OCI-LY3 (cell line): ENCODE measurements at regions not wholly inside any gene's neighbourhood (a gene's known extent, or its start where the extent isn't known, plus 50 kb on each side); places are given as distances from the start of the nearest gene placed in this dataset.

Experiments
- EZH2phosphoT487 ChIP-seq: fragments of 200-600 bp; shearing (Covaris generic); IDR thresholded peaks from 2 replicates; pipeline ENCODE4 v1.6.1; 2018; ENCODE audit warnings: antibody characterized with exemption, mixed run types, low read depth
- TF ChIP-seq, protein P1 (sequence below): fragments of 200-600, 300-600 bp; sonication (generic); IDR thresholded peaks from 2 replicates; pipeline ENCODE4 v1.5.1; 2014; ENCODE audit warnings: antibody characterized with exemption, low read length, low read depth

DNA sequence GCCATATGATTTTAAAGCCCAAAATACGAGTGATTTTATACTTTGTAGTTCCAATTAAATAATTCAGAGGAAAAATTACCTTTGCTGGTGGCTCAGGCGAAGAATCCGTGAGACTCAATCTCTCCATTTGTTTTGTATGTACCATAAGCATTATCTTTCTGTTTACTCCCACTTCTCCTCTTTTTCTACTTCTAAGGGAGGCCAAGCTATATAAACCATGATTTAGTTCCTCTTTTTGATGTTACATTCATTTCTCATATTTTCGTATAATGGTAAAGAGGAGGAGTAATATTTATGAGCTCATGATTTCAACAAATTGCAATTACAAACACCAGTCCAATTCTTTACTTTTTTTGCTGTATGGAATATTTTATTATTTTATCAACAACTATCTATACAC, 50.6 kb upstream of the TES start:
- TF ChIP-seq EZH2phosphoT487, result no peak
- TF ChIP-seq, protein P1, sequence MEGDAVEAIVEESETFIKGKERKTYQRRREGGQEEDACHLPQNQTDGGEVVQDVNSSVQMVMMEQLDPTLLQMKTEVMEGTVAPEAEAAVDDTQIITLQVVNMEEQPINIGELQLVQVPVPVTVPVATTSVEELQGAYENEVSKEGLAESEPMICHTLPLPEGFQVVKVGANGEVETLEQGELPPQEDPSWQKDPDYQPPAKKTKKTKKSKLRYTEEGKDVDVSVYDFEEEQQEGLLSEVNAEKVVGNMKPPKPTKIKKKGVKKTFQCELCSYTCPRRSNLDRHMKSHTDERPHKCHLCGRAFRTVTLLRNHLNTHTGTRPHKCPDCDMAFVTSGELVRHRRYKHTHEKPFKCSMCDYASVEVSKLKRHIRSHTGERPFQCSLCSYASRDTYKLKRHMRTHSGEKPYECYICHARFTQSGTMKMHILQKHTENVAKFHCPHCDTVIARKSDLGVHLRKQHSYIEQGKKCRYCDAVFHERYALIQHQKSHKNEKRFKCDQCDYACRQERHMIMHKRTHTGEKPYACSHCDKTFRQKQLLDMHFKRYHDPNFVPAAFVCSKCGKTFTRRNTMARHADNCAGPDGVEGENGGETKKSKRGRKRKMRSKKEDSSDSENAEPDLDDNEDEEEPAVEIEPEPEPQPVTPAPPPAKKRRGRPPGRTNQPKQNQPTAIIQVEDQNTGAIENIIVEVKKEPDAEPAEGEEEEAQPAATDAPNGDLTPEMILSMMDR, result no peak
